ENCODE measurements at regions not wholly inside any gene's neighbourhood (a gene's known extent, or its start where the extent isn't known, plus 50 kb on each side); places are given as distances from the start of the nearest gene placed in this dataset.

GRCh38 chr1:208552928-208553327, 308.7 kb upstream of the PLXNA2 start:
- Mint-ChIP-seq H3K4me3 (ENCODE audit: unreplicated experiment) (no peak overlapping the region), H3K36me3 (ENCODE audit: unreplicated experiment) (peaks cover 3% of the 10 kb centered on the region), H3K27me3 (ENCODE audit: unreplicated experiment) (peaks cover 2% of the 10 kb centered on the region), H3K4me1 (ENCODE audit: low read depth, unreplicated experiment) (peaks cover 9% of the 10 kb centered on the region), H3K9me3 (ENCODE audit: unreplicated experiment) (no peaks in the 10 kb centered on the region), H3K27ac (ENCODE audit: unreplicated experiment) (no peak overlapping the region)
- no peak for DNase-seq
- TF ChIP-seq CTCF (IDR thresholded peaks at IDR 0.05; ENCODE audit: partially characterized antibody, unreplicated experiment): no peak

GRCh38 chr1:208556461-208556860, 312.3 kb upstream of the PLXNA2 start:
- H3K27me3 Mint-ChIP-seq (ENCODE audit: unreplicated experiment): peaks cover 5% of the 10 kb centered on the region
- no peaks in the 10 kb centered on the region for H3K9me3 Mint-ChIP-seq (ENCODE audit: unreplicated experiment)
- peaks cover 5% of the 10 kb centered on the region for H3K36me3 Mint-ChIP-seq (ENCODE audit: unreplicated experiment)
- no peak for TF ChIP-seq CTCF (IDR thresholded peaks at IDR 0.05; ENCODE audit: partially characterized antibody, unreplicated experiment)
- peaks cover 7% of the 10 kb centered on the region for H3K4me1 Mint-ChIP-seq (ENCODE audit: low read depth, unreplicated experiment)
- no peak overlapping the region for H3K27ac Mint-ChIP-seq (ENCODE audit: unreplicated experiment)
- no peak overlapping the region for H3K4me3 Mint-ChIP-seq (ENCODE audit: unreplicated experiment)
- no peak for DNase-seq

- H3K27me3 Mint-ChIP-seq (ENCODE audit: unreplicated experiment): peaks cover 5% of the 10 kb centered on the region
- TF ChIP-seq CTCF (IDR thresholded peaks at IDR 0.05; ENCODE audit: partially characterized antibody, unreplicated experiment): no peak
- H3K36me3 Mint-ChIP-seq (ENCODE audit: unreplicated experiment): peaks cover 5% of the 10 kb centered on the region
- H3K9me3 Mint-ChIP-seq (ENCODE audit: unreplicated experiment): no peaks in the 10 kb centered on the region
- H3K27ac Mint-ChIP-seq (ENCODE audit: unreplicated experiment): no peak overlapping the region
- DNase-seq: no peak
- H3K4me3 Mint-ChIP-seq (ENCODE audit: unreplicated experiment): no peak overlapping the region
- no peaks in the 10 kb centered on the region for H3K4me1 Mint-ChIP-seq (ENCODE audit: low read depth, unreplicated experiment)
These were observed 313.0 kb upstream of the PLXNA2 start for GRCh38 chr1:208557046-208557722.

- Mint-ChIP-seq H3K27ac (ENCODE audit: unreplicated experiment) (no peak overlapping the region), H3K4me1 (ENCODE audit: low read depth, unreplicated experiment) (no peaks in the 10 kb centered on the region), H3K27me3 (ENCODE audit: unreplicated experiment) (peaks cover 5% of the 10 kb centered on the region), H3K4me3 (ENCODE audit: unreplicated experiment) (no peak overlapping the region), H3K36me3 (ENCODE audit: unreplicated experiment) (peaks cover 5% of the 10 kb centered on the region), H3K9me3 (ENCODE audit: unreplicated experiment) (no peaks in the 10 kb centered on the region)
- TF ChIP-seq CTCF (IDR thresholded peaks at IDR 0.05; ENCODE audit: partially characterized antibody, unreplicated experiment): no peak
- no peak for DNase-seq
These were observed 313.5 kb upstream of the PLXNA2 start for GRCh38 chr1:208557723-208558094.

GRCh38 chr1:208559597-208560329, 315.6 kb upstream of the PLXNA2 start:
- Mint-ChIP-seq H3K27ac (ENCODE audit: unreplicated experiment) (no peak overlapping the region), H3K4me3 (ENCODE audit: unreplicated experiment) (no peak overlapping the region), H3K4me1 (ENCODE audit: low read depth, unreplicated experiment) (no peaks in the 10 kb centered on the region), H3K36me3 (ENCODE audit: unreplicated experiment) (peaks cover 5% of the 10 kb centered on the region), H3K9me3 (ENCODE audit: unreplicated experiment) (no peaks in the 10 kb centered on the region), H3K27me3 (ENCODE audit: unreplicated experiment) (peaks cover 5% of the 10 kb centered on the region)
- no peak for TF ChIP-seq CTCF (IDR thresholded peaks at IDR 0.05; ENCODE audit: partially characterized antibody, unreplicated experiment)
- no peak for DNase-seq
